HG03095 (cell line): ENCODE measurements at regions not wholly inside any gene's neighbourhood (a gene's known extent, or its start where the extent isn't known, plus 50 kb on each side); places are given as distances from the start of the nearest gene placed in this dataset.
"Not testable (repeated sequence)": the region's sequence is repeated elsewhere in the genome, so short reads cannot be mapped to it uniquely, and the experiment has no call there.

Experiments used
- ATAC-seq: cut with Tn5 transposase; IDR thresholded peaks from one replicate; pipeline ENCODE4 v1.9.1; 2021; ENCODE audit warnings: moderate library complexity; ENCODE audit not compliant: unreplicated experiment

GRCh38 chr5:136631186-136631585, 265.8 kb upstream of the TRPC7 start:
- ATAC-seq = no peak

- ATAC-seq = no peak
These were observed 263.9 kb upstream of the TRPC7 start for GRCh38 chr5:136629125-136629792.

- no peak for ATAC-seq
These were observed 261.2 kb upstream of the TRPC7 start for GRCh38 chr5:136626531-136626930.

GRCh38 chr5:136622747-136623146, 257.4 kb upstream of the TRPC7 start:
- ATAC-seq = no peak

- ATAC-seq = no peak
These were observed 256.4 kb upstream of the TRPC7 start for GRCh38 chr5:136621743-136622142.

GRCh38 chr5:136620621-136621020, 255.3 kb upstream of the TRPC7 start:
- ATAC-seq = no peak

GRCh38 chr5:136620016-136620419, 254.7 kb upstream of the TRPC7 start:
- no peak for ATAC-seq

GRCh38 chr5:136619556-136619955, 254.2 kb upstream of the TRPC7 start:
- ATAC-seq = no peak

GRCh38 chr5:136615251-136616119, 250.1 kb upstream of the TRPC7 start:
- ATAC-seq = no peak

GRCh38 chr5:136613230-136613629, 247.9 kb upstream of the TRPC7 start:
- ATAC-seq = no peak

- ATAC-seq = no peak
These were observed 240.3 kb upstream of the TRPC7 start for GRCh38 chr5:136605638-136606037.

- ATAC-seq = no peak
These were observed 235.0 kb upstream of the TRPC7 start for GRCh38 chr5:136600306-136600705.

GRCh38 chr5:136598802-136599404, 233.6 kb upstream of the TRPC7 start:
- ATAC-seq = no peak

- ATAC-seq = no peak
These were observed 229.1 kb upstream of the TRPC7 start for GRCh38 chr5:136594416-136594815.

- ATAC-seq = no peak
These were observed 225.2 kb upstream of the TRPC7 start for GRCh38 chr5:136590581-136590980.

GRCh38 chr5:136586196-136586595, 220.9 kb upstream of the TRPC7 start:
- no peak for ATAC-seq

- no peak for ATAC-seq
These were observed 219.1 kb upstream of the TRPC7 start for GRCh38 chr5:136584474-136584873.

GRCh38 chr5:136579238-136579637, 213.9 kb upstream of the TRPC7 start:
- no peak for ATAC-seq

- ATAC-seq = not testable (repeated sequence)
These were observed 204.5 kb upstream of the TRPC7 start for GRCh38 chr5:136569875-136570274.

GRCh38 chr5:136565457-136565856, 200.1 kb upstream of the TRPC7 start:
- not testable (repeated sequence) for ATAC-seq

- not testable (repeated sequence) for ATAC-seq
These were observed 199.7 kb upstream of the TRPC7 start for GRCh38 chr5:136565050-136565449.

- not testable (repeated sequence) for ATAC-seq
These were observed 199.1 kb upstream of the TRPC7 start for GRCh38 chr5:136564431-136564830.
